ENCODE measurements at regions not wholly inside any gene's neighbourhood (a gene's known extent, or its start where the extent isn't known, plus 50 kb on each side); places are given as distances from the start of the nearest gene placed in this dataset.
"Not testable (repeated sequence)": the region's sequence is repeated elsewhere in the genome, so short reads cannot be mapped to it uniquely, and the experiment has no call there.

GRCh38 chr17:12229335-12229734 is 208.7 kb downstream of the MAP2K4 start:
- Histone ChIP-seq H3K4me3 (ENCODE audit: low read depth, low read length) (no peak overlapping the region), H3K27ac (no peak overlapping the region), H3K27me3 (replicated peaks) (no peaks in the 10 kb centered on the region), H3K36me3 (replicated peaks) (no peaks in the 10 kb centered on the region)
- DNase-seq: no peak
- in situ Hi-C loops (cut with HindIII; ENCODE audit: low pct_ligation_motif_present, low sequenced_read_pairs): no loop called here
- no peak for TF ChIP-seq CTCF (IDR thresholded peaks at IDR 0.05; ENCODE audit: low read depth, low read length, missing control alignments)

GRCh38 chr17:12230481-12231354 is 210.0 kb downstream of the MAP2K4 start:
- H3K27me3 ChIP-seq (replicated peaks): no peaks in the 10 kb centered on the region
- no peak for TF ChIP-seq CTCF (IDR thresholded peaks at IDR 0.05; ENCODE audit: low read depth, low read length, missing control alignments)
- no peaks in the 10 kb centered on the region for H3K36me3 ChIP-seq (replicated peaks)
- H3K4me3 ChIP-seq (ENCODE audit: low read depth, low read length): no peak overlapping the region
- H3K27ac ChIP-seq: no peak overlapping the region
- DNase-seq: no peak
- in situ Hi-C loops (cut with HindIII; ENCODE audit: low pct_ligation_motif_present, low sequenced_read_pairs): no loop called here

GRCh38 chr17:12231355-12231682 is 210.6 kb downstream of the MAP2K4 start:
- peak; percentile 14 for DNase-seq
- Histone ChIP-seq H3K27ac (no peak overlapping the region), H3K27me3 (replicated peaks) (no peaks in the 10 kb centered on the region), H3K36me3 (replicated peaks) (no peaks in the 10 kb centered on the region), H3K4me3 (ENCODE audit: low read depth, low read length) (no peak overlapping the region)
- in situ Hi-C loops (cut with HindIII; ENCODE audit: low pct_ligation_motif_present, low sequenced_read_pairs): no loop called here
- no peak for TF ChIP-seq CTCF (IDR thresholded peaks at IDR 0.05; ENCODE audit: low read depth, low read length, missing control alignments)

- H3K27me3 ChIP-seq (replicated peaks); in situ Hi-C loops (cut with HindIII; ENCODE audit: low pct_ligation_motif_present, low sequenced_read_pairs); H3K4me3 ChIP-seq (ENCODE audit: low read depth, low read length); H3K27ac ChIP-seq; H3K36me3 ChIP-seq (replicated peaks); DNase-seq: not testable (repeated sequence)
Measured at GRCh38 chr17:12239021-12239420, 218.3 kb downstream of the MAP2K4 start.

GRCh38 chr17:12242345-12242954 is 221.8 kb downstream of the MAP2K4 start:
- Histone ChIP-seq H3K36me3 (replicated peaks) (no peaks in the 10 kb centered on the region), H3K27me3 (replicated peaks) (no peaks in the 10 kb centered on the region), H3K27ac (no peak overlapping the region), H3K4me3 (ENCODE audit: low read depth, low read length) (no peak overlapping the region)
- in situ Hi-C loops (cut with HindIII; ENCODE audit: low pct_ligation_motif_present, low sequenced_read_pairs): no loop called here
- TF ChIP-seq CTCF (IDR thresholded peaks at IDR 0.05; ENCODE audit: low read depth, low read length, missing control alignments): no peak
- no peak for DNase-seq

- no peaks in the 10 kb centered on the region for H3K36me3 ChIP-seq (replicated peaks)
- H3K27me3 ChIP-seq (replicated peaks): no peaks in the 10 kb centered on the region
- H3K4me3 ChIP-seq (ENCODE audit: low read depth, low read length): no peak overlapping the region
- in situ Hi-C loops (cut with HindIII; ENCODE audit: low pct_ligation_motif_present, low sequenced_read_pairs): no loop called here
- H3K27ac ChIP-seq: no peak overlapping the region
- TF ChIP-seq CTCF (IDR thresholded peaks at IDR 0.05; ENCODE audit: low read depth, low read length, missing control alignments): no peak
- DNase-seq: no peak
Measured at GRCh38 chr17:12247761-12248160, 227.1 kb downstream of the MAP2K4 start.
